ENCODE measurements at regions not wholly inside any gene's neighbourhood (a gene's known extent, or its start where the extent isn't known, plus 50 kb on each side); places are given as distances from the start of the nearest gene placed in this dataset.

DNA sequence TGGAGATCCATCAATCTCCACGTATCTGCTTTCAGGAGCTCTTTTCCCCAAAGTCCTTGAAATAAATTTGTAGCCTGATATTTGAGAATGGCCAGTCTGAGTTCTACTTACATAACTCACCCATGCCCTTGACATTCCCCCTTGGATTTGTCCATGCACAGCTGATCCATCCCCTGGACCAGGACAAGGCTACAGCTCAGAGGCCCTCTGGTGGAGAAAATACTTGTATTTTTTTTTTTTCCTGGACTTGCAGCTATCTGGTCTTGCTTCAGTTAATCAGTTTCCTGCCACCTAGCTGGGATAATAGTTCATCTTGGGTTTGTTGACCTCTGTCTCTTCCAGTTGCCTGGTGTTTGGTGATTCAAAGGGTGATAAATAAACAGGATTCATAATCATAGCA lies 467.6 kb downstream of the DHX35 start:
- no peak overlapping the region for H3K4me3 ChIP-seq (ENCODE audit: low read depth, low read length)
- TF ChIP-seq, protein P1, sequence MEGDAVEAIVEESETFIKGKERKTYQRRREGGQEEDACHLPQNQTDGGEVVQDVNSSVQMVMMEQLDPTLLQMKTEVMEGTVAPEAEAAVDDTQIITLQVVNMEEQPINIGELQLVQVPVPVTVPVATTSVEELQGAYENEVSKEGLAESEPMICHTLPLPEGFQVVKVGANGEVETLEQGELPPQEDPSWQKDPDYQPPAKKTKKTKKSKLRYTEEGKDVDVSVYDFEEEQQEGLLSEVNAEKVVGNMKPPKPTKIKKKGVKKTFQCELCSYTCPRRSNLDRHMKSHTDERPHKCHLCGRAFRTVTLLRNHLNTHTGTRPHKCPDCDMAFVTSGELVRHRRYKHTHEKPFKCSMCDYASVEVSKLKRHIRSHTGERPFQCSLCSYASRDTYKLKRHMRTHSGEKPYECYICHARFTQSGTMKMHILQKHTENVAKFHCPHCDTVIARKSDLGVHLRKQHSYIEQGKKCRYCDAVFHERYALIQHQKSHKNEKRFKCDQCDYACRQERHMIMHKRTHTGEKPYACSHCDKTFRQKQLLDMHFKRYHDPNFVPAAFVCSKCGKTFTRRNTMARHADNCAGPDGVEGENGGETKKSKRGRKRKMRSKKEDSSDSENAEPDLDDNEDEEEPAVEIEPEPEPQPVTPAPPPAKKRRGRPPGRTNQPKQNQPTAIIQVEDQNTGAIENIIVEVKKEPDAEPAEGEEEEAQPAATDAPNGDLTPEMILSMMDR (IDR thresholded peaks at IDR 0.05; ENCODE audit: insufficient read depth, low read length, missing control alignments), result no peak
- CTCF ChIA-PET, result no interaction called here
- POLR2A ChIA-PET, result no interaction called here
- DNase-seq (ENCODE audit: low read depth, low spot score), result no peak

DNA sequence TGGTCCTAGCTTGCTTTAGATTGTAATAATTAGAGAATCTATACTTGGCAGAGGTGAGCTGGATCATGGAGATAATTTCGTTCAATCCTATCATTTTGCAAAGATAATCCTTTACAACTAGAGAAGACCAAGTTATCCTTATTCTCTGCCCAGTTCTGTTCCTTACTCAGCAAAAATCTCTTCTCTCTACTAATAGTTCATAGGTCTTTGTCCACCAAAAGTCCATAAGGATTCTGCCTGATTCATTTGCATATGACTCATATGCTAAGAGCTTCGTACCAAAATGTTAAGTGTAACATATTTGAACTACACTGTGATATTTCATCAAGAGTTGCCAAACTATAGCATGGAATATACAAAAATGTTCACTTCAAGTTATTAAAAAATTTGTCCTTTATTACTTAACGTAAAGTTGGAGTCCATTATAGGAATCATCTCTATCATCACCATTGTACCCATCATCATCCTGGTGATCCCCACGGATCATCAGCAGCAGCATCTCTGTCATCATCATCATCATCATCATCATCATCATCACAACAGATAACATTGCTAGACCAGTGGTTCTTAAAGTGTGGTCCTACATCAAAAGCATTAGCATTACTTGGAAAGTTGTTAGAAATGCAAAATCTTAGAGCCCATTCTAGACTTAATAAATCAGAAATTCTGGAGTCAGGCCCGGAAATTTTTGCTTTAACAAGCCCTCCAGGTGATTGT lies 463.0 kb downstream of the DHX35 start:
- POLR2A ChIA-PET, result no interaction called here

DNA sequence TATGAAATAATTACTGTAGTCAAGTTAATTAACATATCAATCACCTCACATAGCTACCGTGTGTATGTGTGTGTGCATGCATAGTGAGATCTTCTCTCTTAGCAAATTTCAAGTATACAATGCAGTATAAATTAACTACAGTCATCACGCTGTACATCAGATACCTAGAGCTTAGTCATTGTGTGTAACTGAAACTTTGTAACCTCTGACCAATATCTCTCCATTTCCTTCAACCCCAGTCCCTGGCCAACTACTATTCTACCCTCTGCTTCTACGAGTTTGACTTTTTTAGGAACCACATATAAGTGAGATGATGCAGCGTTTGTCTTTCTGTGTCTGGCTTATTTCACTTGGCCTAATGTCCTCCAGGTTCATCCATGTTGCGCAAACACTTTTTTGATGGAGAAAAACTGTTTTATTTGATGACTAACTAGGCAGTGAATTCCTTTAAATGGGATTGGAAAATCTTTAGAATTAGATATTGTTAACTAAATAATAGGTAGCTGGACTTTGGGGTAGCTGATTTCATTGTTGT lies 459.5 kb downstream of the DHX35 start:
- DNase-seq (ENCODE audit: low read depth, low spot score), result no peak
- CTCF ChIA-PET, result no interaction called here
- TF ChIP-seq, protein P1 (IDR thresholded peaks at IDR 0.05; ENCODE audit: insufficient read depth, low read length, missing control alignments), result no peak
- POLR2A ChIA-PET, result no interaction called here
- no peak overlapping the region for H3K4me3 ChIP-seq (ENCODE audit: low read depth, low read length)

More for the DNA sequence above, 463.0 kb downstream of the DHX35 start:
- TF ChIP-seq, protein P1 (IDR thresholded peaks at IDR 0.05; ENCODE audit: insufficient read depth, low read length, missing control alignments), result no peak
- no peak overlapping the region for H3K4me3 ChIP-seq (ENCODE audit: low read depth, low read length)
- CTCF ChIA-PET, result no interaction called here
- no peak for DNase-seq (ENCODE audit: low read depth, low spot score)

DNA sequence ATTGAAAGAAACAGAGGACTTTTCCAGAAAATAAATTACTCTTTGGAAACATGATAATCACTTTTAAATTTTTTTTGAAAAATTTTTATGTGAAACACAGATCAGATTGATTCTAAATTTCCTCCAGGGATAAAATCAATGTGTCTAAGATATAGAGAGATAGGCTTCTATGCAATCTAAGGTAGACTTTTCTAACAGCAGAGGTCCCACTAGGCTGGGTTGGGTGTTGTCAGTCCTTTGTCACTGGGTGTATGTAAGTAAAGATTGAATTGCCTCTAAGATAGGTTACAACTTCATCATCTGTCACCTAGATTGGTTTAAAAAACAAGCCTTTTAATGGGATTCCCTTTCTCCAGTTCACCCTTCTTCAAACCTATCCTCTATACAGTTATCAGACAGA lies 449.9 kb downstream of the DHX35 start:
- DNase-seq (ENCODE audit: low read depth, low spot score), result no peak
- ChIA-PET CTCF (no interaction called here), POLR2A (no interaction called here)
- TF ChIP-seq, protein P1 (IDR thresholded peaks at IDR 0.05; ENCODE audit: insufficient read depth, low read length, missing control alignments), result no peak
- no peak overlapping the region for H3K4me3 ChIP-seq (ENCODE audit: low read depth, low read length)

DNA sequence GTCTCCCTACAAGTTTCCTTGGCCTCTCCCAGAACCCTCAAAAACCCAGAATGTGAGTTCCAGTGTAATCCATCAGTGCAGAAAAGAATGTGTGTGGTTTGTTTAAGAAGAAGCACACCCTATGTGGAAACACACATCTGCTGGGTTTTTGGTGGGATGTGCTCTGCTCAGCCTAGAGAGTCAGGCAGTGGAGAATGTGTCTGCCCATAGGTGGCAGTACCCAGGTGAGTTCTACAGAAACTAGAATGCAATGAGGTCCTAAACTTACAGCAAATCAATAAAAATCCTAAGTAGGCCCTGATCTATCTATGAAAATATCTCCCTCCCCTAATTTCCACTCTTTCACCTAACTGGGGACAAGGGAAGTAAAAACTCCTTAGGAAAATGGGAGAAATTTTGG lies 437.3 kb downstream of the DHX35 start:
- ChIA-PET CTCF (no interaction called here), POLR2A (no interaction called here)
- no peak for DNase-seq (ENCODE audit: low read depth, low spot score)
- H3K4me3 ChIP-seq (ENCODE audit: low read depth, low read length), result no peak overlapping the region
- TF ChIP-seq, protein P1 (IDR thresholded peaks at IDR 0.05; ENCODE audit: insufficient read depth, low read length, missing control alignments), result no peak

DNA sequence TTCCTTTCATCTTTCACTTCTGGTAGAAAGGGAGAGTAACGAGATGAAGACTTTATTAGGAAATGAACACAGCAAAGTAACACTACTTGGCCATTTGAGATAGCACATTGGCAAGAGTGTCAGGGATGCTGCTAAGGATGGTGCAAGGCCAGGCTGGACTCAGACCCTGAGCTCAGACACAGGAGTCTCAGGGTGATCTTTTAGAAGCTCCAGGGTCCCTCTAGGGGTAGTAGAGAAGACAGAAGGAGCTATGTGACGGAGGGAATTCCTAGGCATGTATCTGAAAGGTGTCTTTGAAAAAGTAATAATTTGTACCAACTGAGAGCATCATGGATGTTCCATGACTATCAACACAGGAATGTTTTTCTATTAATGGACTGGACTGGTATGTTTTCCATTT lies 436.5 kb downstream of the DHX35 start:
- ChIA-PET POLR2A (no interaction called here), CTCF (no interaction called here)
- DNase-seq (ENCODE audit: low read depth, low spot score), result no peak
- TF ChIP-seq, protein P1 (IDR thresholded peaks at IDR 0.05; ENCODE audit: insufficient read depth, low read length, missing control alignments), result no peak
- no peak overlapping the region for H3K4me3 ChIP-seq (ENCODE audit: low read depth, low read length)

Data from AG04449 (cell line).